Fibroblast of lung (primary cell): ENCODE measurements at regions not wholly inside any gene's neighbourhood (a gene's known extent, or its start where the extent isn't known, plus 50 kb on each side); places are given as distances from the start of the nearest gene placed in this dataset.

Source experiments
- DNase-seq, 2 donors: peaks; one replicate each; pipeline versions ENCODE4 v3.0.0 to v3.0.0-alpha.2; 2010; ENCODE audit warnings: low read depth in 2 of 2
- H2AFZ ChIP-seq: 2 replicates; pipeline ENCODE4 v1.5.1; 2012; ENCODE audit warnings: low read length, control low read depth, inconsistent platforms
- H3K27ac ChIP-seq: 2 replicates; pipeline ENCODE4 v1.5.1; 2011; ENCODE audit warnings: low read length, control low read depth; ENCODE audit not compliant: insufficient read depth
- H3K27me3 ChIP-seq: 2 replicates; pipeline ENCODE4 v1.5.1; 2011; ENCODE audit warnings: mild to moderate bottlenecking, low read length; ENCODE audit not compliant: control insufficient read depth, insufficient read depth
- H3K36me3 ChIP-seq: 2 replicates; pipeline ENCODE4 v1.5.1; 2011; ENCODE audit warnings: low read length; ENCODE audit not compliant: control insufficient read depth, insufficient read depth
- H3K4me1 ChIP-seq: 2 replicates; pipeline ENCODE4 v1.5.1; 2011; ENCODE audit warnings: low read length; ENCODE audit not compliant: control insufficient read depth, insufficient read depth; ENCODE audit errors: extremely low read depth
- H3K4me2 ChIP-seq: 2 replicates; pipeline ENCODE4 v1.5.1; 2011; ENCODE audit warnings: low read length, control low read depth; ENCODE audit not compliant: insufficient read depth; ENCODE audit errors: extremely low read depth
- H3K4me3 ChIP-seq, 4 experiments: fragments of 200-600 bp in 1 of 4; sonication (generic) in 1 of 4; replicated peaks in 1 of 4; 2 replicates each; pipeline ENCODE4 v1.5.1; 2011 to 2016; ENCODE audit warnings: low read length in 4 of 4, low read depth in 3 of 4, mild to moderate bottlenecking in 3 of 4, control low read depth in 2 of 4, inconsistent platforms in 1 of 4, mixed read lengths in 1 of 4; ENCODE audit not compliant: insufficient read depth in 1 of 4; ENCODE audit errors: control extremely low read depth in 1 of 4
- H3K79me2 ChIP-seq: 2 replicates; pipeline ENCODE4 v1.5.1; 2012; ENCODE audit warnings: mild to moderate bottlenecking, low read length, inconsistent platforms; ENCODE audit not compliant: control insufficient read depth, insufficient read depth
- H3K9ac ChIP-seq: 2 replicates; pipeline ENCODE4 v1.5.1; 2011; ENCODE audit warnings: mild to moderate bottlenecking, low read length, control low read depth; ENCODE audit not compliant: insufficient read depth
- H3K9me3 ChIP-seq: 2 replicates; pipeline ENCODE4 v1.5.1; 2012; ENCODE audit warnings: low read depth, low read length; ENCODE audit not compliant: control insufficient read depth, insufficient read depth
- H4K20me1 ChIP-seq: 2 replicates; pipeline ENCODE4 v1.5.1; 2011; ENCODE audit warnings: low read length; ENCODE audit not compliant: control insufficient read depth, insufficient read depth; ENCODE audit errors: extremely low read depth
- EZH2 ChIP-seq: IDR thresholded peaks from 2 replicates; pipeline ENCODE4 v1.5.1; 2012; ENCODE audit warnings: low read length, control low read depth, mild to moderate bottlenecking; ENCODE audit errors: missing control alignments
- TF ChIP-seq, protein P1 (sequence below), 2 donors: IDR thresholded peaks in 1 of 2; conservative IDR thresholded peaks in 1 of 2; 1 replicate in 1 of 2; 2 replicates in 1 of 2; pipeline ENCODE4 v1.5.1; 2011 to 2012; ENCODE audit warnings: low read length in 2 of 2, control low read depth in 1 of 2, inconsistent platforms in 1 of 2, low read depth in 1 of 2, mild to moderate bottlenecking in 1 of 2

GRCh38 chr1:195608883-195609282 is 999.4 kb downstream of the KCNT2 start:
- no peak for TF ChIP-seq EZH2
- TF ChIP-seq, protein P1, sequence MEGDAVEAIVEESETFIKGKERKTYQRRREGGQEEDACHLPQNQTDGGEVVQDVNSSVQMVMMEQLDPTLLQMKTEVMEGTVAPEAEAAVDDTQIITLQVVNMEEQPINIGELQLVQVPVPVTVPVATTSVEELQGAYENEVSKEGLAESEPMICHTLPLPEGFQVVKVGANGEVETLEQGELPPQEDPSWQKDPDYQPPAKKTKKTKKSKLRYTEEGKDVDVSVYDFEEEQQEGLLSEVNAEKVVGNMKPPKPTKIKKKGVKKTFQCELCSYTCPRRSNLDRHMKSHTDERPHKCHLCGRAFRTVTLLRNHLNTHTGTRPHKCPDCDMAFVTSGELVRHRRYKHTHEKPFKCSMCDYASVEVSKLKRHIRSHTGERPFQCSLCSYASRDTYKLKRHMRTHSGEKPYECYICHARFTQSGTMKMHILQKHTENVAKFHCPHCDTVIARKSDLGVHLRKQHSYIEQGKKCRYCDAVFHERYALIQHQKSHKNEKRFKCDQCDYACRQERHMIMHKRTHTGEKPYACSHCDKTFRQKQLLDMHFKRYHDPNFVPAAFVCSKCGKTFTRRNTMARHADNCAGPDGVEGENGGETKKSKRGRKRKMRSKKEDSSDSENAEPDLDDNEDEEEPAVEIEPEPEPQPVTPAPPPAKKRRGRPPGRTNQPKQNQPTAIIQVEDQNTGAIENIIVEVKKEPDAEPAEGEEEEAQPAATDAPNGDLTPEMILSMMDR (conservative IDR thresholded peaks at IDR 0.05 in 1 of 2, IDR thresholded peaks at IDR 0.05 in 1 of 2; ENCODE audit: low read depth in 1 of 2, low read length in 2 of 2) = peak in 1 of 2 donors; percentile 25
- Histone ChIP-seq H3K79me2 (no peaks in the 10 kb centered on the region), H3K9me3 (no peaks in the 10 kb centered on the region), H3K36me3 (no peaks in the 10 kb centered on the region), H3K27ac (no peak overlapping the region), H3K27me3 (no peaks in the 10 kb centered on the region), H3K4me1 (no peaks in the 10 kb centered on the region), H2AFZ (no peak overlapping the region), H3K4me3 (no peak overlapping the region), H3K9ac (no peak overlapping the region), H4K20me1 (no peaks in the 10 kb centered on the region), H3K4me2 (no peak overlapping the region)
- no peak for DNase-seq

- H3K27me3 ChIP-seq = no peaks in the 10 kb centered on the region
- no peak for TF ChIP-seq EZH2
- TF ChIP-seq, protein P1 (conservative IDR thresholded peaks at IDR 0.05 in 1 of 2, IDR thresholded peaks at IDR 0.05 in 1 of 2; ENCODE audit: low read depth in 1 of 2, low read length in 2 of 2) = no peak
Observed at GRCh38 chr1:195606483-195606882, 1001.8 kb downstream of the KCNT2 start.

DNA sequence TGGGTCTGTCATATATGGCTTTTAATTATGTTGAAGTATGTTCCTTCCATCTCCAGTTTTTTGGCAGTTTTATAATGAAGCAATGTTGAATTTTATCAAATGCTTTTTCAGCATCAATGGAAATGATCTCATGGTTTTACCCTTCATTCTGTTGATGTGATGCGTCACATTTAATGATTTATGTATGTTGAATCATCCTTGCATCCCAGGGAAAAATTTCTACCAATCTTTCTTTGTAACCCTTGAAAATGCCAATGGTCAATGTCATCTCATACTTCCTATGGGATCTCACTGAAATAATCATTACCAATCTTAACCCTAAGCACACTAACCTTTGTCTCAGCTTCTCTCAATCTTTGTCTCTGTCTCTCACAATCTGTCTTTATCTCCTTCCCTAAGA is 1004.0 kb downstream of the KCNT2 start:
- peak; percentile 80 to 88 for DNase-seq
- Histone ChIP-seq H3K4me3 (no peak overlapping the region), H3K79me2 (no peaks in the 10 kb centered on the region), H3K4me1 (no peaks in the 10 kb centered on the region), H3K27ac (peak overlapping the region; percentile 20), H3K9ac (no peak overlapping the region), H3K4me2 (no peak overlapping the region), H3K27me3 (no peaks in the 10 kb centered on the region), H2AFZ (no peak overlapping the region), H3K9me3 (no peaks in the 10 kb centered on the region), H3K36me3 (no peaks in the 10 kb centered on the region), H4K20me1 (no peaks in the 10 kb centered on the region)
- TF ChIP-seq, protein P1 (conservative IDR thresholded peaks at IDR 0.05 in 1 of 2, IDR thresholded peaks at IDR 0.05 in 1 of 2; ENCODE audit: low read depth in 1 of 2, low read length in 2 of 2) = no peak
- TF ChIP-seq EZH2 = no peak

More at GRCh38 chr1:195606483-195606882, 1001.8 kb downstream of the KCNT2 start:
- Histone ChIP-seq H3K4me2 (no peak overlapping the region), H4K20me1 (no peaks in the 10 kb centered on the region), H3K27ac (no peak overlapping the region), H3K4me1 (no peaks in the 10 kb centered on the region), H2AFZ (no peak overlapping the region), H3K79me2 (no peaks in the 10 kb centered on the region), H3K4me3 (no peak overlapping the region), H3K36me3 (no peaks in the 10 kb centered on the region), H3K9ac (no peak overlapping the region), H3K9me3 (no peaks in the 10 kb centered on the region)
- no peak for DNase-seq
